Germinal center (tissue), 1 donor: ENCODE measurements at regions not wholly inside any gene's neighbourhood (a gene's known extent, or its start where the extent isn't known, plus 50 kb on each side); places are given as distances from the start of the nearest gene placed in this dataset.
"Not testable (repeated sequence)": the region's sequence is repeated elsewhere in the genome, so short reads cannot be mapped to it uniquely, and the experiment has no call there.

Source experiments
- DNase-seq: peaks from one replicate; pipeline ENCODE4 v3.0.0; 2012; ENCODE audit warnings: mixed read lengths, low spot score

GRCh38 chr17:31621566-31621965 is 230.1 kb downstream of the RAB11FIP4 start:
- no peak for DNase-seq

GRCh38 chr17:31611053-31611452 is 219.6 kb downstream of the RAB11FIP4 start:
- not testable (repeated sequence) for DNase-seq

DNA sequence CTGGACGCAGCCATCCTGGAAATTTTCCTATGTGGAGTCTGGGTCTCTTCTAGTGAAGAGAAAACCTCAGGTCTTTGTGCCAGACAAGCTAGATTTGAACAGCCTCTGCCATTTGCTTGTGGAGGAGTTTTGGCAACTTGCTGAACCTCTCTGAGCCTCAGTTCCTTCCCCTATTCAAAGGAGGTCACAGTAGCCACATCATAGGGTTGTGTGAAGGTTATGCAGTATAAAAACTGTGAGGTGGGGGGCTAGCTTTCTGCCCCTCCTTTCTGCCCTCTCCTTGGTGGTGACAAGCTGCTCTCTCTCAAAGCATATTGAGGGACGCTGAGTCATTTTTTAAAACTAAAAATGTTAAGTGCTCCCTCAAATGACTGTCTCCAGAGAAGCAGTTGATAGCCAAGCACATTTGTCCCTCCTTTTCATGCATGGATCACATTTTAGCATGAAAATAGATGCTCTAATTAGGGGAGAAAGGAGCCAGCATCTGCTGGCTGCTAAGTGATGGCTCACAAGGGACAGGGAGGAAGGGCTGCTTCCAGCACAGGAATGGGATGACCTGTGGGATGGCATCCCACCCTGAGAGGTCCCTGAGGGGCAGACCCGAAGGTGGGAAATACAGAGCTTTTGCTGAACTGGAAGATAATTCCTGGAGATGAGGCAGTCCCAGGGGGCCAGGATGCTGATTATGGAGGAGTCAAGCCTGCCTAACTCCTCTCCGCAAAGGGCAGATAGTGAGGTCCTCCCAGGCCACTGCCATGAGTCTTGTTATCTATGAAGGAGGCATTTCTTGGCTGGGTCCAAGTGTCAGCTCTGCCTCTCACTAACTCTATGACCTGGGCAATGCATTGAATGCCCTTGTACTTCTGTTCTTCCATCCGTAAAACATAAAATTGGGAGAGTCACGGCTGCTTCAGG is 218.8 kb downstream of the RAB11FIP4 start:
- DNase-seq = no peak

- no peak for DNase-seq
Observed at GRCh38 chr17:31609331-31609730, 217.9 kb downstream of the RAB11FIP4 start.

DNA sequence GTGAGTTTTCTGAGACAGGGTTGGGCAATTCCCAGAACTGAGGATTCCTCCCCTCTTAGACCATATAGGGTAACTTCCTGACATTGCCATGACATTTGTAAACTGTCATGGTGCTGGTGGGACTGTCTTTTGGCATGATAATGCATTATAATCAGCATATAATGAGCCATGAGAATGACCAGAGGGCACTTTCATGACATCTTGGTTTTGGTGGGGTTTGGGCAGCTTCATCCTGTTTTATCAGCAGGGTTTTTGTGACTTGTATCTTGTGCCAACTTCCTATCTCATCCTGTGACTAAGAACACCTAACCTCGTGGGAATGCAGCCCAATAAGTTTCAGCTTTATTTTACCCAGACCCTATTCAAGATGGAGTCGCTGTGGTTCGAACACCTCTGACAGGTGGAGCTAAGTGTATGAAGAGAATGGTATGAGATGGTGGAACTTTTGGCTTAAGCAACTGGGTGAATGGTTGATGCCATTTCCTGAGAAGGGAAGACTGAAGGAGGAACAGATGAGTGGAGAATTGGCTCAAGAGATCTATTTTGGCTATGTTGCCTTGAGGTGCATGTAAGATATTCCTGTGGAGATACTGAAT is 217.3 kb downstream of the RAB11FIP4 start:
- DNase-seq = no peak

GRCh38 chr17:31605761-31606160 is 214.3 kb downstream of the RAB11FIP4 start:
- DNase-seq = no peak

GRCh38 chr17:31604936-31605335 is 213.5 kb downstream of the RAB11FIP4 start:
- no peak for DNase-seq

DNA sequence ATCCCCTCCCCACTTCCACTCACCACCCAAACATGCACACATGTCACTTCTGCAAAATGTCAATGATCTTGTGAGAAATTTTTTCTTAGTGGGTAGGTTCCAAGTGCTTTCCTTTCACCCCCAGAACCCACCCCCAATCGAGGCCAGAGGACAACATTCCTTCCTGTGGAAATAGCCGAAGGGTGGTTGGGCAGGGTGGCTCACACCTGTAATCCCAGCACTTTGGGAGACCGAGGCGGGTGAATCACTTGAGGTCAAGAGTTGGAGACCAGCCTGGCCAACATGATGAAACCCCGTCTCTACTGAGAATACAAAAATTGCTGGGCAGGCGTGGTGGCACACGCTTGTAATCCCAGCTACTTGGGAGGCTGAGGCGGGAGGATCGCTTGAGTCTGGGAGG is 208.7 kb downstream of the RAB11FIP4 start:
- DNase-seq = not testable (repeated sequence)

- no peak for DNase-seq
Observed at GRCh38 chr17:31598921-31599571, 207.6 kb downstream of the RAB11FIP4 start.

- DNase-seq = no peak
Observed at GRCh38 chr17:31598399-31598782, 206.9 kb downstream of the RAB11FIP4 start.

DNA sequence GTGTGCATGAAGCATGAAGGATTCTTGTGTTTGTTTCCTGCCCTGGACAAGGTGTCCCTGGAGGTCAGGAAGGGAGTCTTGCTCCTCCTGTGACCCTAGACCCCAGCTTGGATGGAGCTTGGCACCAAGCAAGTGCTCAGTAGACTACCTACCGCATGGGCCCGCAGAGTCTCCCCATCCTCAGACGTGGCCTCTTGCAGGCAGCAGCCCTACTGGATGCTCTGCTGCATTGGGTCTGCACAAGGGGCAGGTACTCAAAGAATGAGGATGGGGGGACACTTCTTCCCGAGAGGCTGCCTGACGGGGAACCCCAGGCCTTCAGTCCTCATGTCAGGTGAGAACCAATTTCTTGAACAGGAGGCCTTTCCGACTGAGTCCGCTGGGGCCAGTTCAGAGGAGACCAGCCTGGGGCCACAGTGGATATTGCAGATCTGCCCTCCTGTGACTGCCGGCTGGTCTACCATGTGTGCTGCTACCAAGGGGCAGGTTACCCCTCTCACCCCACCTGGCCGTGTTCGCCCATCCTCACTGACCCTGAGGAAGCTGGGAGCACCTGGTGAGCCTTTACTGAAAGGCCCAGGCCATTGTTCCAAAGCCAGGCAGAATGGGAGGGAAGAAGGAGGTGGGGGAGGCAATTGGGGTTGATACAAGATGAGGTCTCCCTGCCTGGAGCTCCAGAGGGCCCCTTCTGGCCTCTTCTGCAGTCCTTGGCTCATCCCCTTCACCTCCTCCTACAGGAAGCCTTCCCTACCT is 206.3 kb downstream of the RAB11FIP4 start:
- DNase-seq = no peak

GRCh38 chr17:31596382-31597323 is 205.2 kb downstream of the RAB11FIP4 start:
- peak; percentile 87 for DNase-seq

DNA sequence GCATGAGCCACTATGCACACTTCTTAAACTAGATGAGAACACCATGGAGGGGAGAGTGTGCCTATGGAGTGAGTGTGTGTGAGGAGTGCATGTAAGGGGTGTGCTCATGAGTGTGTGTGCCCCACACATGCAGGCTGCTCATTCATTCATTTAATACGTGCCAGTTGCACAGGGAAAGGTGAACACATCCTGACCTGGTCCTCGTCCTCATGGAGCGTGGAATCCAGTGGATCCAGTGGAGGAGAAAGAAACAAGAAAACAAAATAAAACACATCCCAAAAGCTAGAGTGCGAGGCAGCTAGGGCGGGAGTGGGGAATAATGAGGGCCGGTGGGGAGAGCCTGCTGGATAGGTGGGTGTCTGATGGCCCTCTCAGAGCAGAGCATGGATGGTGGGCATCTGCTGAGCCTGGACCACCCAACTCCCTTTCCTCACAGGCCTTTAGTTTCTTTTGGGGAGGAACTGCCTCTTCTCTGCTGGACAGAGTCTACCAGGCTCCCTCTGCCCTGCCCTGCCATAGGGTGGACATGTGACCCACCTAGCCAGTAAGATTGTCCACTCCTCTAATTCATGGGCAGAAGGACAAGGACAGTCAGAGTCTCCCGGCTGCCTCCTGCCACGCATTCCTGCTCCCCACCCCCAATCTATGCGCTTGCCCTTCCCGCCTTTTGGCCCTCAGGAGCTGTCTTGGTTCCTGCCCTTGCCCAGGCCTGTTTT is 204.3 kb downstream of the RAB11FIP4 start:
- DNase-seq = no peak

- DNase-seq = no peak
Observed at GRCh38 chr17:31595076-31595475, 203.6 kb downstream of the RAB11FIP4 start.

GRCh38 chr17:31594416-31594815 is 202.9 kb downstream of the RAB11FIP4 start:
- DNase-seq = no peak

DNA sequence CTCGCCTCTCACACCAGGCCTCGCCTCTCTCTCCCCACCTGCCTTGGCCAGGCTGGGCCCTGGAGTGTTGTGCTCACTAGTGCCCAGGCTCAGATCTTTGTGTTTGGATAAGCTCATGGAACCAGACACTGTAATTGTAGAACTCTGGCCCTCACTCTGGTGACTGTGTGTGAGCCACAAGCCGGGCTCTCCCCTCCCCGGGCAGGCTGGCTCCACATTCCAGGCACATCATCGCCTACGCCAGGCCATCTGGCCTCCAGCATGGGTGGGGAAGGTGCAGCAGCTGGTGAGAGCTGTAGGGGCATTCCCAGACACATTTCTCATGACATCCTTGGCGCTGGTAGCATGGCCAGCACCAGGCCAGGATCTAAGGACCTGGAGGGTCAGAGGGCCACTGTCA is 202.3 kb downstream of the RAB11FIP4 start:
- no peak for DNase-seq

DNA sequence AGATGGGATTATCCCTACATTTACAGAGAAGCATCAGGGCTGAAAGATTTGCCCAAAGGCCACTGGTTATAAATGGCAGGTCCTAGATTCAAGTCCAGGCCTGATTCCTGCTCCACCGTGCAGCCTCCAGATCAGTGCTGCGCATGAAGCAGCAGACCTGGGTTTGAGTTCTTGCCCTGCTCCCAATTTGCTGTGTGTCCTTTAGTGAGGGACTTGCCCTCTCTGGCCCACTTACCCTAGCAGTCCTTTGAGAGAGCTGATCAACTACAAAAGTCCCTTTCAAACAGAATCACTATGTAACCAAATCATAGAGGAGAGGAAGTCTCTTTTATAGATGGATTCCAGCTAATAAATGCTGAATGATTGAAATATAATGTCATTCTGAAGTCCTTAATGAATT is 200.4 kb downstream of the RAB11FIP4 start:
- DNase-seq = no peak

DNA sequence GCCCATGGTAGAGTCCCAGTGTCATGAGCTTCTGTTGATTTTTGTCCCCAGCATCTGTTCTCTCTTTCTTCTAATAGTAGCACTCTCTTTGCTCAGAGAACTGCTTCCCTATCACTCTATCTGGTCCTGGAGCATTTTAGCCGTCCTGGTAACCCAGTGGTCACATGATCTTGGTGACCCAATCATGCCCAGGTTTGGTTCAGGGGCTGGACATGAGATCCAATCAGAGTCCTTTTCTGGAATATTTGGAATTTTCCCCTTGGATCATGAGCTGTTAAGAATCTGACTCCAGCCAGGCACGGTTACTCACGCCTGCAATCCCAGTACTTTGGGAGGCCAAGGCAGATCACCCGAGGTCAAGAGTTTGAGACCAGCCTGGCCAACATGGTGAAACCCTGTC is 197.0 kb downstream of the RAB11FIP4 start:
- DNase-seq = no peak

- no peak for DNase-seq
Observed at GRCh38 chr17:31588034-31588433, 196.6 kb downstream of the RAB11FIP4 start.
